NCI-H1436 (cell line): ENCODE measurements at regions not wholly inside any gene's neighbourhood (a gene's known extent, or its start where the extent isn't known, plus 50 kb on each side); places are given as distances from the start of the nearest gene placed in this dataset.

Experiments
- DNase-seq: peaks from one replicate; lab custom pipeline; 2025; lab: John Stamatoyannopoulos, UW

- no peak for DNase-seq
Measured at GRCh38 chr10:2020836-2021235, 283.5 kb upstream of the ADARB2 start.

GRCh38 chr10:2019803-2020202 is 282.5 kb upstream of the ADARB2 start:
- DNase-seq: no peak

GRCh38 chr10:2019281-2019680 is 282.0 kb upstream of the ADARB2 start:
- DNase-seq: no peak

GRCh38 chr10:2014541-2014940 is 277.2 kb upstream of the ADARB2 start:
- DNase-seq: no peak

- DNase-seq: no peak
Measured at GRCh38 chr10:2012209-2012608, 274.9 kb upstream of the ADARB2 start.

GRCh38 chr10:2011106-2011716 is 273.9 kb upstream of the ADARB2 start:
- no peak for DNase-seq

- DNase-seq: no peak
Measured at GRCh38 chr10:2005546-2005945, 268.2 kb upstream of the ADARB2 start.

GRCh38 chr10:1992930-1993329 is 255.6 kb upstream of the ADARB2 start:
- no peak for DNase-seq

- no peak for DNase-seq
Measured at GRCh38 chr10:1989090-1989489, 251.8 kb upstream of the ADARB2 start.

- DNase-seq: no peak
Measured at GRCh38 chr10:1981976-1982375, 244.7 kb upstream of the ADARB2 start.

GRCh38 chr10:1980459-1980858 is 243.1 kb upstream of the ADARB2 start:
- DNase-seq: no peak

- DNase-seq: no peak
Measured at GRCh38 chr10:1978584-1978983, 241.3 kb upstream of the ADARB2 start.

GRCh38 chr10:1977461-1977860 is 240.1 kb upstream of the ADARB2 start:
- no peak for DNase-seq

GRCh38 chr10:1972406-1972805 is 235.1 kb upstream of the ADARB2 start:
- DNase-seq: no peak

GRCh38 chr10:1968257-1969033 is 231.1 kb upstream of the ADARB2 start:
- DNase-seq: no peak

- no peak for DNase-seq
Measured at GRCh38 chr10:1966712-1967376, 229.5 kb upstream of the ADARB2 start.

- DNase-seq: no peak
Measured at GRCh38 chr10:1964476-1964875, 227.2 kb upstream of the ADARB2 start.

- no peak for DNase-seq
Measured at GRCh38 chr10:1963341-1963740, 226.0 kb upstream of the ADARB2 start.

GRCh38 chr10:1961989-1962388 is 224.7 kb upstream of the ADARB2 start:
- no peak for DNase-seq

- DNase-seq: no peak
Measured at GRCh38 chr10:1960982-1961381, 223.7 kb upstream of the ADARB2 start.

- DNase-seq: no peak
Measured at GRCh38 chr10:1957057-1957456, 219.7 kb upstream of the ADARB2 start.

- no peak for DNase-seq
Measured at GRCh38 chr10:1954300-1954699, 217.0 kb upstream of the ADARB2 start.
